Thoracic aorta (tissue), 2 donors: ENCODE measurements at regions not wholly inside any gene's neighbourhood (a gene's known extent, or its start where the extent isn't known, plus 50 kb on each side); places are given as distances from the start of the nearest gene placed in this dataset.
"Not testable (repeated sequence)": the region's sequence is repeated elsewhere in the genome, so short reads cannot be mapped to it uniquely, and the experiment has no call there.

ENCODE experiments used
- ATAC-seq: fragments of 150-250 bp; one replicate; pipeline ENCODE4 v1.8.0; 2017; ENCODE audit warnings: low read depth; ENCODE audit not compliant: insufficient number of reproducible peaks, low FRiP score
- DNase-seq: peaks from one replicate; pipeline ENCODE4 v3.0.0-alpha.2; 2020; ENCODE audit warnings: low spot score
- H3K27ac ChIP-seq, 2 donors: fragments of 200-600 bp; sonication (generic); 1 replicate in 1 of 2; 2 replicates in 1 of 2; pipeline ENCODE4 v1.5.1; 2016; ENCODE audit warnings: mild to moderate bottlenecking in 2 of 2, moderate library complexity in 2 of 2
- H3K27me3 ChIP-seq: fragments of 200-600 bp; sonication (generic); replicated peaks from 2 replicates; pipeline ENCODE4 v1.6.0; 2016; ENCODE audit warnings: mild to moderate bottlenecking; ENCODE audit not compliant: insufficient read depth
- H3K36me3 ChIP-seq: fragments of 200-600 bp; sonication (generic); one replicate; pipeline ENCODE4 v1.5.1; 2016
- H3K4me1 ChIP-seq, 2 donors: fragments of 200-600 bp; sonication (generic); 1 replicate in 1 of 2; 2 replicates in 1 of 2; pipeline versions ENCODE4 v1.5.1 to v1.6.0; 2016; ENCODE audit warnings: low read depth in 2 of 2, mild to moderate bottlenecking in 1 of 2; ENCODE audit not compliant: control insufficient read depth in 1 of 2
- H3K4me3 ChIP-seq: fragments of 200-600 bp; sonication (generic); 2 replicates; pipeline ENCODE4 v1.5.1; 2016; ENCODE audit warnings: mild to moderate bottlenecking
- H3K9me3 ChIP-seq: fragments of 200-600 bp; sonication (generic); 2 replicates; pipeline ENCODE4 v1.5.1; 2016
- TF ChIP-seq, protein P1 (sequence below): fragments of 200-600 bp; sonication (generic); IDR thresholded peaks from one replicate; pipeline ENCODE4 v1.5.1; 2019; ENCODE audit warnings: antibody characterized with exemption

- no peaks in the 10 kb centered on the region for H3K27me3 ChIP-seq
- no peak for ATAC-seq
Observed at GRCh38 chr7:119949053-119949452, 323.9 kb upstream of the KCND2 start.

DNA sequence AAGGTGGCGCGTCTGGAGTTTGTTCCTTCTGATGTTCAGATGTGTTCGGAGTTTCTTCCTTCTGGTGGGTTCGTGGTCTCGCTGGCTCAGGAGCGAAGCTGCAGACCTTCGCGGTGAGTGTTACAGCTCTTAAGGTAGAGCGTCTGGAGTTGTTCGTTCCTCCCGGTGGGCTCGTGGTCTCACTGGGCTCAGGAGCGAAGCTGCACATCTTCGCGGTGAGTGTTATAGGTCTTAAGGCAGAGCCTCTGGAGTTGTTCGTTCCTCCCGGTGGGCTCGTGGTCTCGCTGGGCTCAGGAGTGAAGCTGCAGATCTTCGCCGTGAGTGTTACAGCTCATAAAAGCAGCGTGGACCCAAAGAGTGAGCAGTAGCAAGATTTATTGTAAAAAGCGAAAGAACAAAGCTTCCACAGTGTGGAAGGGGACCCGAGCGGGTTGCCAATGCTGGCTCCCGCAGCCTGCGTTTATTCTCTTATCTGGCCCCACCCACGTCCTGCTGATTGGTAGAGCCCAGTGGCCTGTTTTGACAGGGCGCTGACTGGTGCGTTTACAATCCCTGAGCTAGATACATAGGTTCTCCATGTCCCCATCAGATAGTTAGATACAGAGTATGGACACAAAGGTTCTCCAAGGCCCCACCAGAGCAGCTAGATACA, 322.5 kb upstream of the KCND2 start:
- DNase-seq, H3K36me3 ChIP-seq, H3K4me3 ChIP-seq, H3K9me3 ChIP-seq, H3K27me3 ChIP-seq, H3K4me1 ChIP-seq, H3K27ac ChIP-seq, ATAC-seq: not testable (repeated sequence)

More at GRCh38 chr7:119949053-119949452, 323.9 kb upstream of the KCND2 start:
- TF ChIP-seq, protein P1, sequence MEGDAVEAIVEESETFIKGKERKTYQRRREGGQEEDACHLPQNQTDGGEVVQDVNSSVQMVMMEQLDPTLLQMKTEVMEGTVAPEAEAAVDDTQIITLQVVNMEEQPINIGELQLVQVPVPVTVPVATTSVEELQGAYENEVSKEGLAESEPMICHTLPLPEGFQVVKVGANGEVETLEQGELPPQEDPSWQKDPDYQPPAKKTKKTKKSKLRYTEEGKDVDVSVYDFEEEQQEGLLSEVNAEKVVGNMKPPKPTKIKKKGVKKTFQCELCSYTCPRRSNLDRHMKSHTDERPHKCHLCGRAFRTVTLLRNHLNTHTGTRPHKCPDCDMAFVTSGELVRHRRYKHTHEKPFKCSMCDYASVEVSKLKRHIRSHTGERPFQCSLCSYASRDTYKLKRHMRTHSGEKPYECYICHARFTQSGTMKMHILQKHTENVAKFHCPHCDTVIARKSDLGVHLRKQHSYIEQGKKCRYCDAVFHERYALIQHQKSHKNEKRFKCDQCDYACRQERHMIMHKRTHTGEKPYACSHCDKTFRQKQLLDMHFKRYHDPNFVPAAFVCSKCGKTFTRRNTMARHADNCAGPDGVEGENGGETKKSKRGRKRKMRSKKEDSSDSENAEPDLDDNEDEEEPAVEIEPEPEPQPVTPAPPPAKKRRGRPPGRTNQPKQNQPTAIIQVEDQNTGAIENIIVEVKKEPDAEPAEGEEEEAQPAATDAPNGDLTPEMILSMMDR, result no peak
- no peak for DNase-seq
- no peaks in the 10 kb centered on the region for H3K36me3 ChIP-seq
- H3K4me1 ChIP-seq, result no peaks in the 10 kb centered on the region
- H3K27ac ChIP-seq, result no peak overlapping the region
- H3K4me3 ChIP-seq, result no peak overlapping the region
- H3K9me3 ChIP-seq, result no peaks in the 10 kb centered on the region

DNA sequence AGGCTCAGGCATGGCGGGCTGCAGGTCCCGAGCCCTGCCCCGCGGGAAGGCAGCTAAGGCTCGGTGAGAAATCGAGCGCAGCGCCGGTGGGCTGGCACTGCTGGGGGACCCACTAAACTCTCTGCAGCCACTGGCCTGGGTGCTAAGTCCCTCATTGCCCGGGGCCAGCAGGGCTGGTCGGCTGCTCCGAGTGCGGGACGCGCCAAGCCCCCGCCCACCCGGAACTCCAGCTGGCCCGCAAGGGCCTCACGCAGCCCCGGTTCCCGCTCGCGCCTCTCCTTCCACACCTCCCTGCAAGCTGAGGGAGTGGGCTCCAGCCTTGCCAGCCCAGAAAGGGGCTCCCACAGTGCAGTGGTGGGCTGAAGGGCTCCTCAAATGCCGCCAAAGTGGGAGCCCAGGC, 321.4 kb upstream of the KCND2 start:
- H3K27me3 ChIP-seq, H3K36me3 ChIP-seq, H3K9me3 ChIP-seq, DNase-seq, ATAC-seq, H3K27ac ChIP-seq, H3K4me1 ChIP-seq, H3K4me3 ChIP-seq: not testable (repeated sequence)

GRCh38 chr7:119957335-119957734, 315.6 kb upstream of the KCND2 start:
- no peaks in the 10 kb centered on the region for H3K27me3 ChIP-seq
- no peaks in the 10 kb centered on the region for H3K36me3 ChIP-seq
- ATAC-seq (no peak), DNase-seq (no peak)
- H3K9me3 ChIP-seq, result no peaks in the 10 kb centered on the region
- H3K4me1 ChIP-seq, result no peaks in the 10 kb centered on the region
- H3K27ac ChIP-seq, result no peak overlapping the region
- no peak overlapping the region for H3K4me3 ChIP-seq
- TF ChIP-seq, protein P1, result no peak

DNA sequence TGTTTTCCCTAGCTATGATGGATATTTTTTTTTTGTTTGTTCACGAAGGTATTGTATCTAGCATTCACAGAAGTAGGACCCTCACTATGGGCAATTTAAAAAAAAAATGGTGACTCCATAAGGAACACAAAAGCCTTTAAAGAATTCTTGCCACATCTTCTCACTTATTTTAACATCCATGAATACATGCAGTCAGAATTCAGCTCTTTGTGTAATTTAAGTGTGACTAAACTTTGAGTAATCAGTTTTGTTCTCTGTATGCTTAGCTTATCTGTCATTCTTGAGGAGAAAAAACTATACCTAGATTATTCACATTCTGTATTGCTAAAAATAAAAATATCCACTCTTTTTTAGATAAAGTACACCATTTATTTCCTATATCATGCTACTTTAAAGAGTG, 313.2 kb upstream of the KCND2 start:
- no peaks in the 10 kb centered on the region for H3K4me1 ChIP-seq
- H3K36me3 ChIP-seq, result no peaks in the 10 kb centered on the region
- no peaks in the 10 kb centered on the region for H3K9me3 ChIP-seq
- H3K27ac ChIP-seq, result no peak overlapping the region
- ATAC-seq, result no peak
- DNase-seq, result no peak
- H3K4me3 ChIP-seq, result no peak overlapping the region
- H3K27me3 ChIP-seq, result no peaks in the 10 kb centered on the region
- TF ChIP-seq, protein P1, result no peak

DNA sequence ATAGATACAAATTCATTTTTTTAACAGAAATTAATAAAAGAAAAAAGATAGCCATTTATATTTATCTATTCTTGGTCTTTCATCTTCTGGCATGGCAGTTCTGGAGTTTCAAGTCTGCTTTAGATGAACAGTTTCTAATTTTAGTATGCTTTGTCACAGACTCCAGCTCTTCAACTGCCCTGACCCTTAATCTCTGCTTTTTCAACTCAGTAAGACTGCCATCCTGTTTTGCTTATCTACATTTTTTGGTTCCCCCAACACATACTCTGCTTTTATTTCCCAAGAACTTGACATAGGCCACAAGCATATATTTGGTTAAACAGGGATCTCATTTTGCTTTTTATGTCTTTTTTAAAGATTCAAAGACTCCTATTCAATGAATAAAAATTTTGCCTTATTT, 309.3 kb upstream of the KCND2 start:
- DNase-seq, result no peak
- Histone ChIP-seq H3K27ac (no peak overlapping the region), H3K4me1 (no peaks in the 10 kb centered on the region), H3K9me3 (no peaks in the 10 kb centered on the region), H3K27me3 (no peaks in the 10 kb centered on the region), H3K36me3 (no peaks in the 10 kb centered on the region), H3K4me3 (no peak overlapping the region)
- no peak for ATAC-seq
- TF ChIP-seq, protein P1, result no peak
